Suprapubic skin (tissue), 4 donors: ENCODE measurements at regions not wholly inside any gene's neighbourhood (a gene's known extent, or its start where the extent isn't known, plus 50 kb on each side); places are given as distances from the start of the nearest gene placed in this dataset.

Experiments used
- CTCF ChIP-seq, 2 donors: fragments of 200-600 bp in 1 of 2; fragments of 450-650 bp in 1 of 2; sonication (generic) in 1 of 2; IDR thresholded peaks; one replicate each; pipeline ENCODE4 v1.5.1; 2016 to 2019; ENCODE audit warnings: antibody characterized with exemption in 2 of 2, mild to moderate bottlenecking in 1 of 2, moderate library complexity in 1 of 2
- POLR2A ChIP-seq, 2 donors: fragments of 450-650 bp; IDR thresholded peaks; one replicate each; pipeline ENCODE4 v1.6.1; 2017; ENCODE audit warnings: antibody characterized with exemption in 2 of 2, mild to moderate bottlenecking in 2 of 2, moderate library complexity in 2 of 2
- POLR2AphosphoS5 ChIP-seq, 3 donors: sonication (generic); formaldehyde crosslinking; IDR thresholded peaks; one replicate each; pipeline ENCODE4 v1.6.1; 2017; ENCODE audit warnings: antibody characterized with exemption in 3 of 3

- no peak for TF ChIP-seq CTCF (IDR thresholded peaks at IDR 0.05)
- TF ChIP-seq POLR2AphosphoS5 (IDR thresholded peaks at IDR 0.05): no peak
- no peak for TF ChIP-seq POLR2A (IDR thresholded peaks at IDR 0.05)
Measured at GRCh38 chr5:67827541-67827940, 388.0 kb upstream of the PIK3R1 start.
